ENCODE measurements at regions not wholly inside any gene's neighbourhood (a gene's known extent, or its start where the extent isn't known, plus 50 kb on each side); places are given as distances from the start of the nearest gene placed in this dataset.
A peak's percentile ranks its signal among the peaks of the same experiment; 100 is the strongest.

DNA sequence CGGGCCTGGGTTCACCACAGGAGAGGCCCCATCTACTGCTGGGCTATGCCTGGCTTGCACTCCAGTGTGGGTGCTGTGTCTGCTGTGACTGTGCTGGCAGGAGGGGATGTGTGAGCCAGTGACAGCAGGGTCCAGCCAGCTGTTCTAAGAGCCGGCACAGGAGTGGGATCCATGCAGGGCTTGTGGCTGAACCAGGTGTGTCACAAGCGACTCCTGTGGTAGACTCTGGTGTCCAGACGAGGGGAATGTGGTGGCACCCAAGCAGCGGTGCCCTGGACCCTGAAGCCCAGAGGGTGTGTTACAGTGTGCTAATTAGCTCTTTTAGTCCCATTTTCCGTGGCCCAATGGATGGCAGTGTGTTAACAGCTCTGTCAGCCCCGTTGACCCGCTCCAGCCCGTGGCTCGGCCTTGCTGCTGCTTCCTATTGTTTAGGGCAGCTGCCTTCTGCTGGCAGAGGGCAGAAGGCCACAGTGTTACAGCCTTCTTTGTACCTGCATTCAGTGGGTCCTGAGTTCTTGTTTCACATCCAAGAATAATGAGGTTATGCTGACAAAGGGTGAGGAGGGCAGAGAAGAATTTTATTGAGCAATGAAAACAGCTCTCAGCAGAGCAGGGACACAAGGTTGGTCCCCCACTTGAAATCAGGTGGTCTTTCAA lies 78.5 kb upstream of the RNU6-1 start:
- no peak for DNase-seq (ENCODE audit: low spot score)
- Histone ChIP-seq H3K27ac (peak overlapping the region; percentile 91 to 94), H3K4me3 (no peak overlapping the region)
- TF ChIP-seq, protein P1, sequence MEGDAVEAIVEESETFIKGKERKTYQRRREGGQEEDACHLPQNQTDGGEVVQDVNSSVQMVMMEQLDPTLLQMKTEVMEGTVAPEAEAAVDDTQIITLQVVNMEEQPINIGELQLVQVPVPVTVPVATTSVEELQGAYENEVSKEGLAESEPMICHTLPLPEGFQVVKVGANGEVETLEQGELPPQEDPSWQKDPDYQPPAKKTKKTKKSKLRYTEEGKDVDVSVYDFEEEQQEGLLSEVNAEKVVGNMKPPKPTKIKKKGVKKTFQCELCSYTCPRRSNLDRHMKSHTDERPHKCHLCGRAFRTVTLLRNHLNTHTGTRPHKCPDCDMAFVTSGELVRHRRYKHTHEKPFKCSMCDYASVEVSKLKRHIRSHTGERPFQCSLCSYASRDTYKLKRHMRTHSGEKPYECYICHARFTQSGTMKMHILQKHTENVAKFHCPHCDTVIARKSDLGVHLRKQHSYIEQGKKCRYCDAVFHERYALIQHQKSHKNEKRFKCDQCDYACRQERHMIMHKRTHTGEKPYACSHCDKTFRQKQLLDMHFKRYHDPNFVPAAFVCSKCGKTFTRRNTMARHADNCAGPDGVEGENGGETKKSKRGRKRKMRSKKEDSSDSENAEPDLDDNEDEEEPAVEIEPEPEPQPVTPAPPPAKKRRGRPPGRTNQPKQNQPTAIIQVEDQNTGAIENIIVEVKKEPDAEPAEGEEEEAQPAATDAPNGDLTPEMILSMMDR (IDR thresholded peaks at IDR 0.05): no peak

DNA sequence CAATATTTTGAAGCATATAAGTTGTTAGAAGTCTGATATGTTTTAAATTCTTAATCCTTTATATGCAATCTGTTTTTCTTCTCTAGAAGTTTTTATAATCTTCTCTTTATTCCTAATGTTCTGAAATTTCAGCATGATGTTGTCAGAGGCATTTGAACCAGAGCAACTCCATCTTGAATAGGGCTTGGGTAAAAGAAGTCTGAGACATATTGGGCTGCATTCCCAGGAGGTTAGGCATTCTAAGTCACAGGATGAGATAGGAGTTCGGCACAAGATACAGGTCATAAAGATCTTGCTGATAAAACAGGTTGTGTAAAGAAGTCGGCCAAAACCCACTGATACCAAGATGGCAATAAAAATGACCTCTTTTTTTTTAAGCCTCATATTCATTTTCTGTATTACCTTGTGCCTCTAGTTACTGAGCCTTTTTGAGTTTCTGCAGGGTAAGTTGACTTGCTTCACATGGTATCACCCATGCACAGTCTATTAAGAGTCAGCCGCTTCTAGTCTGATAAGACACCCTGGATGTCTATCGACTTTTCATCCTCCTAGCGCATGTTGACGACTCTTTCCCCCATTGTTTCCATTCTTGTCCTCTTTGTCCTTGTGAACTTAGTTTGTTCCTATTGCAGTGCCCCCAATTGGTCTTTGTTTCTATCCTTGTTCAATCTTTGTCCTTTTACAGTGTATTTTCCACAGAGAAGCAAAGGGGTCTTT lies 80.8 kb upstream of the RNU6-1 start:
- DNase-seq (ENCODE audit: low spot score): no peak
- H3K4me3 ChIP-seq: no peak overlapping the region
- TF ChIP-seq, protein P1 (IDR thresholded peaks at IDR 0.05): no peak
- peak overlapping the region; percentile 23 to 52 for H3K27ac ChIP-seq

DNA sequence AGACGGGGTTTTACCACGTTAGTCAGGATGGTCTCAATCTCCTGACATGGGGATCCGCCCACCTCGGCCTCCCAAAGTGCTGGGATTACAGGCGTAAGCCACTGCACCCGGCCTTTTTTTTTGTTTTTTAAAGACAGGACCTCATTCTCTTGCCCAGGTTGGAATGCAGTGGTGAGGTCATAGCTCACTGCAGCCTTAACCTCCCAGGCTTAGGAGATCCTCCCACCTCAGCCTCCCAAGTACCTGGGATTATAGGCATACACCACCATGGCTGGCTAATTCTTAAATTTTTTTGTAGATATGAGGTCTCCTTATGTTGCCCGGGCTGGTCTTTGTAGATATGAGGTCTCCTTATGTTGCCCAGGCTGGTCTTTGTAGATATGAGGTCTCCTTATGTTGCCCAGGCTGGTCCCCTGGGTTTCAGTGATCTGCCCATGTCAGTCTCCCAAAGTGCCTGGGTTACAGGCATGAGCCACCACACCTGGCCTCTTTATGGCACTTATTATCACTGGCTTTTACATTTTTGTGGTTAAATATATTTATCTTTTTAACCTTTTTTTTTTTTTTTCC lies 82.3 kb upstream of the RNU6-1 start:
- DNase-seq (ENCODE audit: low spot score): no peak
- TF ChIP-seq, protein P1 (IDR thresholded peaks at IDR 0.05): no peak
- no peak overlapping the region for H3K4me3 ChIP-seq
- peak overlapping the region in 1 of 2 donors; percentile 68 for H3K27ac ChIP-seq

DNA sequence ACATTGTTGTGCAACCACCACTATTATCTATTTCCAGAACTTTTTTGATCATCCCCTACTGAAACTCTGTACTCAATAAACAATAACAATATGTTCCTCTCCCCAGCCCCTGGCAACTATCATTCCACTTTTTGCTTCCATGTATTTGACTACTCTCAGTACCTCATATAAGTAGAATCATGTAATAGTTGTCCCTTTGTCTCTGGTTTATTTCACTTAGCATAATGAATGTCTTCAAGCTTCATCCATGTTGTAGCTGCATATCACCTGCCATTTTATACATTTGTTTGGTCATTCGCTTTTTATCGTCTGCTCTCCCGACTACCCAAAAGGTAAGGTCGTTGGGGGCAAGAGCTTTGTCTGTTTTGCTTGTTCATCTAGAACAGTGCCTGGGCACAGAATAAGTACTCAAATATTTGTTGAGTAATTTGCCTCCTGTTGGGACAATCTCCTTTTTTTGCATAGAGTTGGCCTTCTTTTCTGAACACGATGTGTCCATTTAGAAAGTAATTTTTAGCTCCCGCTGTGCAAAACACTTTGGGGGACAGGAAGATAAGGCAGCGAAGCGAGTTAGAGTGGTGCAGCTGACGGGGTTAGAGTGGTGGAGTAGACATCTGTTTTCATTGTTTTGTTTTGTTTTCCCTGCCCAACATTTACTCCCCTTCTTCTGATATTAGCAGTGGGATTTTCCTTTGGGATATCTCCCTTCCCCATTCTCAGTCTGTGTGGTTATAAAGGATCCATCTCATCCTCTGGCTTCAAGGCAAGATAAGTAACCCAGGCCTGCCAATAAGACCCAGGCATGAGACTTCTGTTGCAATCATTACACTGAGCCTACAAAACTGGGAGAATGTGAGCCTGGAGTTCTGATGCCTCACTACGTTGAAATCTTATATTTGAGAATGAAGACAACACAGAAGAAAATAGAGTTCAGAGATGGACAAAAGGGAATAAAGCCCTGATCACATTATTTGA lies 83.4 kb upstream of the RNU6-1 start:
- Histone ChIP-seq H3K4me3 (peak overlapping the region; percentile 35), H3K27ac (peak overlapping the region; percentile 68 to 90)
- DNase-seq (ENCODE audit: low spot score): no peak
- TF ChIP-seq, protein P1 (IDR thresholded peaks at IDR 0.05): no peak

DNA sequence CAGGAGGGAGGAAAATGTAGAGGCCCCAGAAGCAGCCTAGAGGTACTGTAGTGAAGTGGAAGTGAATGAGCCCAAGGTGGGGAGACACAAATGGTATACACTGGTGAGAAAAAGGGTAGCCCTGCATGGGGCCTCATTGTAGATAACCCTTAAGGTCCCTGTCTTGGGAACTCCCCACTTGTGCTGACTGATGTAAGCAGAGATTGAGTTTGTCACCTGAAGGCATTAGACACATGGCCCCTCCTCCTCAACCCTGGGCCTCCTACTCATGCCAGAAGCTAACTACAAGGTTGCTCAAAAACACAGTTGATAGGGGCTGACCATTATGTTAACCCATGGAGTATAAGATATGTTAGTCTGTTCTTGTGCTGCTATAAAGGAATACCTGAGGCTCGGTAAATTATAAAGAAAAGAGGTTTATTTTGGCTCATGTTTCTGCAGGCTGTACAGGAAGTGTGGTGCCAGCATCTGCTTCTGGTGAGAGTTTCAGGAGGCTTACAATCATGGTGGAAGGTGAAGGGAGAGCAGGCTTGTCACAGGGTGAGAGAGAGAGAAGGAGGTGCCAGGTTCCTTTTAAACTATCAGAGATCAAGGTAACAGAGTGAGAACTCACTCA lies 84.6 kb upstream of the RNU6-1 start:
- TF ChIP-seq, protein P1 (IDR thresholded peaks at IDR 0.05): no peak
- no peak for DNase-seq (ENCODE audit: low spot score)
- H3K4me3 ChIP-seq: peak overlapping the region; percentile 35
- peak overlapping the region; percentile 68 to 90 for H3K27ac ChIP-seq

DNA sequence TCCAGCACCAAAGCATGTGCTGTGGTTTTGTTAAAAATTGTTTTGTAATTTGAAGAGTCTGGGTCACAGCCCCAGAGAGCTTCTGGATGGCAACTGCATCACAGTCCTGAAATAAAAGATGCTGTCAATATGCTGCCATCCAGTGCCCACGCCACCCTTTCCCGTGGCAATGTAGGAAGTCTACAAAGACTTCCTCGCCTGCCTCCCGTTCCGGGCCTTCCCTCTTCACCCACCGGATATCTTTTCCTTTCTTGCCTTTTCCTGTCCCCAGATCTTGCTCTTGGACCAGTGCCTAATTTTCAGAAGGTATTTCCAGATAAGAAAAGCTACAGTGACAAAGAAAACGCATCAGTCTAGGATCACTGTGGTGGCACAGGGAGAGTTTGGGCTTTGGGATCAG lies 85.3 kb upstream of the RNU6-1 start:
- Histone ChIP-seq H3K27ac (peak overlapping the region; percentile 68 to 90), H3K4me3 (no peak overlapping the region)
- no peak for DNase-seq (ENCODE audit: low spot score)
- TF ChIP-seq, protein P1 (IDR thresholded peaks at IDR 0.05): no peak
